Calu3 (cell line): ENCODE measurements at regions not wholly inside any gene's neighbourhood (a gene's known extent, or its start where the extent isn't known, plus 50 kb on each side); places are given as distances from the start of the nearest gene placed in this dataset.

Experiments
- BruUV-seq: library from RNA; stranded (reverse); fragments of 400-500 nt; replicated peaks from 2 replicates; lab custom pipeline; 2021; lab: Mats Ljungman, UMichigan
- CTCF ChIA-PET: fragments of 300-600 bp; sonication (Branson Sonifier 250); formaldehyde crosslinking; loops from one replicate; lab custom pipeline; 2022; ENCODE audit warnings: antibody characterized with exemption; lab: Charles Lee
- DNase-seq: peaks from one replicate; pipeline ENCODE4 v3.0.0; 2022
- H3K27ac Mint-ChIP-seq: one replicate; pipeline ENCODE4 v1.8.0; 2022; ENCODE audit warnings: mixed read lengths; ENCODE audit not compliant: unreplicated experiment
- H3K27me3 Mint-ChIP-seq: one replicate; pipeline ENCODE4 v1.8.0; 2022; ENCODE audit warnings: mixed read lengths; ENCODE audit not compliant: unreplicated experiment
- H3K36me3 Mint-ChIP-seq: one replicate; pipeline ENCODE4 v1.8.0; 2022; ENCODE audit warnings: mild to moderate bottlenecking, moderate library complexity, mixed read lengths; ENCODE audit not compliant: insufficient read depth, unreplicated experiment
- H3K4me1 Mint-ChIP-seq: one replicate; pipeline ENCODE4 v1.8.0; 2022; ENCODE audit warnings: mild to moderate bottlenecking, low read depth, mixed read lengths; ENCODE audit not compliant: unreplicated experiment
- H3K4me3 Mint-ChIP-seq: one replicate; pipeline ENCODE4 v1.8.0; 2022; ENCODE audit warnings: mild to moderate bottlenecking, low read depth, moderate library complexity, mixed read lengths; ENCODE audit not compliant: unreplicated experiment
- H3K9me3 Mint-ChIP-seq: one replicate; pipeline ENCODE4 v1.8.0; 2022; ENCODE audit warnings: low read depth, mixed read lengths; ENCODE audit not compliant: unreplicated experiment
- CTCF ChIP-seq: fragments of 200-600 bp; IDR thresholded peaks from one replicate; pipeline ENCODE4 v1.8.0; 2022; ENCODE audit warnings: antibody characterized with exemption; ENCODE audit not compliant: unreplicated experiment
- intact Hi-C: fragments of 100-400 bp; cut with micrococcal nuclease; formaldehyde crosslinking; loops from one replicate; pipeline ENCODE4 v1.10.0; 2022; ENCODE audit not compliant: unreplicated experiment

- H3K27ac Mint-ChIP-seq, result no peak overlapping the region
- intact Hi-C loops, result no loop called here
- TF ChIP-seq CTCF, result no peak
- H3K4me1 Mint-ChIP-seq, result no peaks in the 10 kb centered on the region
- CTCF ChIA-PET, result no interaction called here
- no peaks in the 10 kb centered on the region for H3K9me3 Mint-ChIP-seq
- H3K4me3 Mint-ChIP-seq, result no peak overlapping the region
- no TSS peak for BruUV-seq
- no peaks in the 10 kb centered on the region for H3K36me3 Mint-ChIP-seq
- H3K27me3 Mint-ChIP-seq, result peaks cover 94% of the 10 kb centered on the region
- no peak for DNase-seq
Observed at GRCh38 chr18:8471372-8471771, 137.9 kb upstream of the RAB12 start.

- Mint-ChIP-seq H3K4me1 (no peaks in the 10 kb centered on the region), H3K9me3 (no peaks in the 10 kb centered on the region), H3K36me3 (no peaks in the 10 kb centered on the region), H3K4me3 (no peak overlapping the region), H3K27ac (no peak overlapping the region), H3K27me3 (peaks cover 94% of the 10 kb centered on the region)
- no TSS peak for BruUV-seq
- CTCF ChIA-PET, result interaction anchor here (0.6 kb wide), 1 partner anchor 38 kb away, joined by 3 read pairs; no protein-coding TSS in a partner anchor
- TF ChIP-seq CTCF, result no peak
- no peak for DNase-seq
- intact Hi-C loops, result no loop called here
Observed at GRCh38 chr18:8474661-8475060, 134.6 kb upstream of the RAB12 start.

GRCh38 chr18:8477615-8478014, 131.6 kb upstream of the RAB12 start:
- no TSS peak for BruUV-seq
- H3K9me3 Mint-ChIP-seq, result no peaks in the 10 kb centered on the region
- TF ChIP-seq CTCF, result no peak
- DNase-seq, result no peak
- intact Hi-C loops, result no loop called here
- CTCF ChIA-PET, result interaction anchor here (1.2 to 1.4 kb wide), 2 partner anchors 9 to 1205 kb away, joined by 3 to 5 read pairs; no protein-coding TSS in a partner anchor
- peaks cover 87% of the 10 kb centered on the region for H3K27me3 Mint-ChIP-seq
- H3K4me3 Mint-ChIP-seq, result no peak overlapping the region
- H3K36me3 Mint-ChIP-seq, result no peaks in the 10 kb centered on the region
- no peak overlapping the region for H3K27ac Mint-ChIP-seq
- H3K4me1 Mint-ChIP-seq, result no peaks in the 10 kb centered on the region

- no peak overlapping the region for H3K27ac Mint-ChIP-seq
- no TSS peak for BruUV-seq
- H3K27me3 Mint-ChIP-seq, result peaks cover 87% of the 10 kb centered on the region
- no peaks in the 10 kb centered on the region for H3K4me1 Mint-ChIP-seq
- DNase-seq, result peak; percentile 87
- no peaks in the 10 kb centered on the region for H3K9me3 Mint-ChIP-seq
- TF ChIP-seq CTCF, result peak; percentile 95
- CTCF ChIA-PET, result interaction anchor here (0.6 to 1.4 kb wide), 4 partner anchors 8 to 1206 kb away, joined by 3 to 5 read pairs (median 4); no protein-coding TSS in a partner anchor
- H3K36me3 Mint-ChIP-seq, result no peaks in the 10 kb centered on the region
- H3K4me3 Mint-ChIP-seq, result no peak overlapping the region
- intact Hi-C loops, result no loop called here
Observed at GRCh38 chr18:8478166-8478967, 130.9 kb upstream of the RAB12 start.
